H1 (cell line): ENCODE measurements at regions not wholly inside any gene's neighbourhood (a gene's known extent, or its start where the extent isn't known, plus 50 kb on each side); places are given as distances from the start of the nearest gene placed in this dataset.

Experiments
- ATF2 ChIP-seq: IDR thresholded peaks from 2 replicates; pipeline ENCODE4 v1.6.1; 2012; ENCODE audit warnings: low read length, inconsistent platforms
- CBX8 ChIP-seq: fragments of 300-800, 300-1000 bp; sonication (generic); IDR thresholded peaks from 2 replicates; pipeline ENCODE4 v1.7.1; 2016; ENCODE audit warnings: low read depth, low read length, borderline replicate concordance
- EGR1 ChIP-seq: IDR thresholded peaks from 2 replicates; pipeline ENCODE4 v1.6.1; 2011; ENCODE audit warnings: low read depth, low read length, borderline replicate concordance
- EP300 ChIP-seq, 2 experiments: IDR thresholded peaks; 1 replicate in 1 of 2; 2 replicates in 1 of 2; pipeline ENCODE4 v1.6.1; 2011 to 2012; ENCODE audit warnings: low read depth in 2 of 2, low read length in 2 of 2, mild to moderate bottlenecking in 2 of 2, borderline replicate concordance in 1 of 2, inconsistent platforms in 1 of 2, moderate library complexity in 1 of 2
- EZH2 ChIP-seq: fragments of 200-600 bp; sonication (generic); IDR thresholded peaks from 2 replicates; pipeline ENCODE4 v1.7.1; 2012; ENCODE audit warnings: low read depth, mild to moderate bottlenecking, moderate library complexity, low read length, inconsistent platforms; ENCODE audit not compliant: severe bottlenecking
- GTF2F1 ChIP-seq: IDR thresholded peaks from 2 replicates; pipeline ENCODE4 v1.6.1; 2012; ENCODE audit warnings: low read depth, low read length, improper control_type of control experiment, borderline replicate concordance
- POLR2A ChIP-seq, 2 experiments: IDR thresholded peaks; 1 replicate in 1 of 2; 2 replicates in 1 of 2; pipeline ENCODE4 v1.6.1; 2011; ENCODE audit warnings: low read depth in 2 of 2, low read length in 2 of 2, mild to moderate bottlenecking in 2 of 2; ENCODE audit errors: control extremely low read depth in 1 of 2
- POLR2AphosphoS5 ChIP-seq: IDR thresholded peaks from 2 replicates; pipeline ENCODE4 v1.6.1; 2011; ENCODE audit warnings: low read depth, low read length
- RAD21 ChIP-seq, 2 experiments: IDR thresholded peaks in 1 of 2; conservative IDR thresholded peaks in 1 of 2; 2 replicates each; pipeline ENCODE4 v1.6.1; 2011; ENCODE audit warnings: low read depth in 2 of 2, low read length in 2 of 2, improper control_type of control experiment in 1 of 2, inconsistent platforms in 1 of 2, mild to moderate bottlenecking in 1 of 2, moderate library complexity in 1 of 2
- TF ChIP-seq, protein P1 (sequence below), 3 experiments: IDR thresholded peaks; 1 replicate in 2 of 3; 2 replicates in 1 of 3; pipeline versions ENCODE4 v1.5.1 to v1.6.1; 2011; ENCODE audit warnings: low read length in 3 of 3, mild to moderate bottlenecking in 3 of 3, inconsistent platforms in 2 of 3, low read depth in 1 of 3, moderate library complexity in 1 of 3; ENCODE audit not compliant: insufficient read depth in 1 of 3; ENCODE audit errors: control extremely low read depth in 1 of 3

DNA sequence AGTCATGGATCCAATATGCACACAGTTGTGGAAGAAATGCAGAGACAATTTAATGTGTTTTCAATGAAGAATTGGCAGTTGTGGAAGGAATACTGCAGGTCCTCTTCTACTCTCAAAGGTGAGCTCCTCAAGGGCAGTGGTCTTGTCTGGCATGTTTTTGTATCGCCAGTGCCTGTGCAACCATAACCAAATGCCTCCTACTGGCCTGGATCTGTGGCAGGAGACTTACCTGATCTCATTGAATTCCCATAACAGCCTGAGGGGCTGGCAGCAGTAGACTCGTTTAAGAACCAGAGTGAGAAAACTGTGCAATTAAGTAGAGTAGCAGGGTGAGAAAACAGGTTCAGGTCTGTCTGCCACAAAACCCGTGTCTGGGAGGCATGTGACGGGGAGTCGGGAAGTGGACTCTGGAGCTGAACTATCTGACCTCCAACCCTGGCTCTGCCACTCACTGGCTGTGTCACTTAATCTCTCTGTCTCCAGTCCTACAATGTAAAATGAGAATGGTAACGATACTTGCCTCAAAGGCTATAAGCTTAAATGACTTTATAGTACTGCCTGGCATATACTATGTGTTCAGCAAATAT lies 268.2 kb upstream of the SSTR1 start:
- no peak for TF ChIP-seq RAD21 (IDR thresholded peaks at IDR 0.05 in 1 of 2, conservative IDR thresholded peaks at IDR 0.05 in 1 of 2; ENCODE audit: low read depth in 2 of 2, low read length in 2 of 2)
- TF ChIP-seq EZH2, result no peak
- no peak for TF ChIP-seq POLR2AphosphoS5
- TF ChIP-seq, protein P1, sequence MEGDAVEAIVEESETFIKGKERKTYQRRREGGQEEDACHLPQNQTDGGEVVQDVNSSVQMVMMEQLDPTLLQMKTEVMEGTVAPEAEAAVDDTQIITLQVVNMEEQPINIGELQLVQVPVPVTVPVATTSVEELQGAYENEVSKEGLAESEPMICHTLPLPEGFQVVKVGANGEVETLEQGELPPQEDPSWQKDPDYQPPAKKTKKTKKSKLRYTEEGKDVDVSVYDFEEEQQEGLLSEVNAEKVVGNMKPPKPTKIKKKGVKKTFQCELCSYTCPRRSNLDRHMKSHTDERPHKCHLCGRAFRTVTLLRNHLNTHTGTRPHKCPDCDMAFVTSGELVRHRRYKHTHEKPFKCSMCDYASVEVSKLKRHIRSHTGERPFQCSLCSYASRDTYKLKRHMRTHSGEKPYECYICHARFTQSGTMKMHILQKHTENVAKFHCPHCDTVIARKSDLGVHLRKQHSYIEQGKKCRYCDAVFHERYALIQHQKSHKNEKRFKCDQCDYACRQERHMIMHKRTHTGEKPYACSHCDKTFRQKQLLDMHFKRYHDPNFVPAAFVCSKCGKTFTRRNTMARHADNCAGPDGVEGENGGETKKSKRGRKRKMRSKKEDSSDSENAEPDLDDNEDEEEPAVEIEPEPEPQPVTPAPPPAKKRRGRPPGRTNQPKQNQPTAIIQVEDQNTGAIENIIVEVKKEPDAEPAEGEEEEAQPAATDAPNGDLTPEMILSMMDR (IDR thresholded peaks at IDR 0.05; ENCODE audit: control extremely low read depth in 1 of 3, insufficient read depth in 1 of 3, low read depth in 1 of 3, low read length in 3 of 3), result no peak
- TF ChIP-seq ATF2, result no peak
- no peak for TF ChIP-seq POLR2A (IDR thresholded peaks at IDR 0.05; ENCODE audit: control extremely low read depth in 1 of 2, low read depth in 2 of 2, low read length in 2 of 2)
- no peak for TF ChIP-seq EP300 (IDR thresholded peaks at IDR 0.05; ENCODE audit: borderline replicate concordance in 1 of 2, low read depth in 2 of 2, low read length in 2 of 2)
- TF ChIP-seq EGR1, result no peak
- no peak for TF ChIP-seq CBX8
- TF ChIP-seq GTF2F1, result no peak
